ENCODE measurements at regions not wholly inside any gene's neighbourhood (a gene's known extent, or its start where the extent isn't known, plus 50 kb on each side); places are given as distances from the start of the nearest gene placed in this dataset.

GRCh38 chr3:66923969-66924368, 74.1 kb upstream of the KBTBD8 start:
- Histone ChIP-seq H3K36me3 (ENCODE audit: control insufficient read depth in 2 of 2, insufficient read depth in 2 of 2, low read length in 1 of 2) (no peaks in the 10 kb centered on the region), H3K4me3 (no peak overlapping the region), H3K79me2 (ENCODE audit: control insufficient read depth, insufficient read depth, low read length) (no peaks in the 10 kb centered on the region), H3K4me1 (ENCODE audit: control insufficient read depth, insufficient read depth, low read length) (no peaks in the 10 kb centered on the region), H3K9me3 (replicated peaks; ENCODE audit: control insufficient read depth, insufficient read depth, low read length) (no peaks in the 10 kb centered on the region), H2AFZ (ENCODE audit: control insufficient read depth, low read depth, low read length) (no peak overlapping the region), H3K27ac (ENCODE audit: control insufficient read depth, insufficient read depth) (no peak overlapping the region), H3K9ac (ENCODE audit: control insufficient read depth, insufficient read depth, low read length) (no peak overlapping the region), H4K20me1 (ENCODE audit: control insufficient read depth, insufficient read depth) (no peaks in the 10 kb centered on the region), H3K27me3 (replicated peaks in 1 of 2; ENCODE audit: control insufficient read depth in 2 of 2, insufficient read depth in 2 of 2, low read length in 1 of 2) (no peaks in the 10 kb centered on the region), H3K4me2 (ENCODE audit: control insufficient read depth, insufficient read depth) (no peak overlapping the region)
- ChIA-PET CTCF (no interaction called here), POLR2A (no interaction called here), SMC1A (ENCODE audit: uncharacterized antibody, unreplicated experiment) (no interaction called here), RAD21 (ENCODE audit: unreplicated experiment) (no interaction called here)
- intact Hi-C loops (cut with micrococcal nuclease; ENCODE audit: unreplicated experiment) (no loop called here), in situ Hi-C loops (cut with MboI) (no loop called here)
- no TSS peak for BruUV-seq (replicated peaks)
- peak; percentile 33 for ATAC-seq
- no peak for DNase-seq (ENCODE audit: low read depth, low spot score)
- no peak for FAIRE-seq
- no peak for TF ChIP-seq TCF3 (IDR thresholded peaks at IDR 0.05; ENCODE audit: borderline replicate concordance, insufficient read depth, low read depth, low read length)
- no peak for TF ChIP-seq BCL3 (IDR thresholded peaks at IDR 0.05; ENCODE audit: borderline replicate concordance, insufficient read depth, low read depth, low read length, poor library complexity, severe bottlenecking)
- no peak for TF ChIP-seq SUPT20H (IDR thresholded peaks at IDR 0.05; ENCODE audit: borderline replicate concordance, control insufficient read depth, low read depth, low read length)
- TF ChIP-seq MTA3 (IDR thresholded peaks at IDR 0.05; ENCODE audit: borderline replicate concordance, low read length) = no peak
- no peak for TF ChIP-seq TBL1XR1 (IDR thresholded peaks at IDR 0.05; ENCODE audit: low read depth, low read length)
- no peak for TF ChIP-seq NKRF (conservative IDR thresholded peaks at IDR 0.05)
- no peak for TF ChIP-seq USF1 (IDR thresholded peaks at IDR 0.05; ENCODE audit: borderline replicate concordance, extremely low read length, insufficient read depth, low read depth, low read length)
- no peak for TF ChIP-seq RB1 (IDR thresholded peaks at IDR 0.05; ENCODE audit: borderline replicate concordance)
- TF ChIP-seq PRDM15 (CRISPR knock-in tag; IDR thresholded peaks at IDR 0.05) = no peak
- TF ChIP-seq DPF2 (IDR thresholded peaks at IDR 0.05) = no peak
- no peak for TF ChIP-seq SREBF1 (IDR thresholded peaks at IDR 0.05; ENCODE audit: low read length)
- TF ChIP-seq SMAD5 (IDR thresholded peaks at IDR 0.05; ENCODE audit: low read depth) = no peak
- TF ChIP-seq IRF3 (IDR thresholded peaks at IDR 0.05) = no peak
- no peak for TF ChIP-seq PML (IDR thresholded peaks at IDR 0.05; ENCODE audit: low read length)

Data from GM12878 (cell line).